NCI-H2081 treated with DMSO at 0.1 percent for 48 hours (cell line): ENCODE measurements at regions not wholly inside any gene's neighbourhood (a gene's known extent, or its start where the extent isn't known, plus 50 kb on each side); places are given as distances from the start of the nearest gene placed in this dataset.

Experiments
- DNase-seq: peaks from one replicate; lab custom pipeline; 2025; lab: John Stamatoyannopoulos, UW

DNA sequence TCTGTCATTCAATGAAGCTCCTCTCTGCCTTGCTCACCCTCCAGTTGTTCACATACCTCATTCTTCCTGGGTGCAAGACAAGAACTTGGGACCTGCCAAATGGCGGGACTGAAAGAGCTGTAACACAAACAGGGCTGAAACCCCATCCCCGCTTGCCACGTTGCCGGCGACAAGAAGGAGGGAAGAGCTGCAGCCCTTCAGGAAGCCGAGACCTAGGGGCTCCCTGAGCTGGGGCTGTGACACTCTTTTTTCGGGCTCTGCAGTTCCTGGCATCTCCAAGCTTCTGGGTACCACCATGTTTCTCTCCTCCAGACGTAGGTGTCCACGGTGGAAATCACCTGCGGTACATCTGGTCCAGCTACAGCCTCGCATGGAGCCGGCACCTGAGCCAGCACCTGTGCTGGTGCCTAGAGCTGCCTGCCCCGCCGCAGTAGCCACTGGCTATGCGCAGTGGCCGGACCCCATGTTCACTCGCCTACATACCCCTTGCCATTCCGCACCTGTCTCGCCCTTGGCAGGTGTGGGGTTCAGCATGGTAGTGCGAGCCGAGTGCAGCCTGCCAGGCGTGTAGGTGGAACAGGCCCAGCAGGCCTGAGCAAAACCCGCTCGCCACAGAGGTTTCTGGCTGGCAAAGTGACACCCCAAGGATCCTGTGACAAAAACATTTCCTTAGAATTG lies 367.0 kb upstream of the NEGR1 start:
- DNase-seq, result no peak

DNA sequence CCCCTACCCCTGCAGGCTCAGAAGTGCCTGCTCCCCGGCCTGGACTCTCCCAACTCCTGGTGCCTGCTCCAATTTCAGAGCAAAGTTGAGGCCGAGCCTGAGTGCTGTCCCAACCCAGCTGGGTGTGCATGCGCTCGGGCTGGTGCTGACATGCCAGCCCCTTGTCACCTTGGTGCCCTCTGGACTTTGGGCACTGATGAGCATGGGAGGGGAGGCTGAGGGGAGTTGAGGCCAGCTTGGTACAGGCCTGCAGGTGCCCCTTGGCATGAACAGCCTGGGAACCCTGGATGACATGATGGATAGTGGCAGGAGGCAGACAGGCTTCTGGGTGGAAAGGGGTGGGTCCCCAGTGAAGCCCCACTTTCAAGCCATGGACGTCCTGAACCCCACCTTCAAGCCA lies 366.1 kb upstream of the NEGR1 start:
- DNase-seq, result no peak

DNA sequence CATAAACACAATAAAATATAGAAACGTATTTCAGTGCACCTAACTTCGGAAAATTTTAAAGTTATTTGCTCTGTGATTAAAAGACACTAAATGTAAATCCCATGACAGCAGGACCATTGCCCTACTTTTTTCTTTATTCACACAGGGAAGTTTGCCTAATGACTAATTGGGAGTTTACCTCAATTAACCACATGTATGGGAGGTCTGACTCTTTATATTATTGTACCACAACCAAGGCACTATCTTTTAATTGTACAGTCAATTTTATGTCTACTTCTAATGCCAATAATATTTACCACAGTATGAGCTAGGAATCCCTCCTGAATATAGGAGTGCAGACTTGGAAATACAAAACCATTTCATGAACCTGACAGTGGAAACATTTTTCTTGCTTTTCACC lies 360.8 kb upstream of the NEGR1 start:
- DNase-seq, result no peak

DNA sequence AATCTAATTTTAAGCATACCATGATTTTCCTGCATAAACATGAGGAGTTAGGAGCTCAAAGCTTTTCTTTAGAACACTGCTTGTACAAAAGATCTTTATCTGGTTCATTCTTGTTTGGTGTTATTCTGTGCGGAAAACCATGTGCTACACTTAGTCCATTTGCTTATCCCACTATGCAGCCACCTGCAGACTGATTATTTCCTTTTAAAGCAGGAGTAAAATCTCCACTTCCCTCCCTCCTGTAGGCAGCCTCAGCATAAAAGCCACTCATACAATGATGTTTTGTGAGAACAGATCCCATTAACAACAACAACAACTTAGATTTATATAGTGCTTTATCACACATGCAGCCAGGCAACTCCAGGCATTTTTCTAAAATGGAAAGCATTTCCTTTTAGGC lies 355.3 kb upstream of the NEGR1 start:
- DNase-seq, result no peak

DNA sequence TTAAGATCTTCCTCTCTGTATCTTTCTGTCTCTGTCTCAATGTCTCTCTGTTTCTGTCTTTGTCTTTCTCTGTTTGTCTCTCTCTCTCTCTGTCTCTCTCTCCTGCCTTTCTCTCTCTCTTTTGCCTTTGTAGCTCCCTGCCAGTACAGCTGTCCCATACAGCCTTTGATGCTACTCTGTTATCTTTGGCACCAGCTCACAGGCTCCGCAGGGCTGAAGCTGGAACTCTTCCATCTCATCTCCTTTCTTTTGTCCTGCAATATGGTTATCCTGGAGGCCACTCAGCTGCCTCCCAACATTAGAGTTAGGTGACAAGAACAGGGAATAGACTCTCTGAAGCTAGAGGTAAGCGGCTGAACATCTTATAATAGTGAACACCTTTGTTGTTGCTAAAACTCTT lies 354.3 kb upstream of the NEGR1 start:
- DNase-seq, result peak; percentile 86

DNA sequence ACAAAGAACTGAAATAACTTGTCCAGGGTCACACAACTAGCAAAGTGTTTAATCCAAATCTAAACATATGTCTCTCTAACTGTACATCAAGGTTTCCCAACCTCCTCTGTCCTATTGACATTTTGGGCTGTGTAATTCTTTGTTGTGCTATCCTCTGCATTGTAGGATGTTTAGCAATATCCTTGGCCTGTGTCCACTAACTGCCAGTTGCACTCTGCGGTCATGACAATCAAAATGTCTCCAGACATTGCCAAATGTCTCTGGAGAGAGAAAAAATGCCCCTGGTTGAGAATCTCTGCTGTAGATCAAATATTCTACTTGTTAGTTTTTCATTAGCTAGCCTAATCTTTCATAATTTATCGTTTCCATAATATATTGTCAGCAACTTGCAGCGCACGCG lies 353.4 kb upstream of the NEGR1 start:
- DNase-seq, result no peak

DNA sequence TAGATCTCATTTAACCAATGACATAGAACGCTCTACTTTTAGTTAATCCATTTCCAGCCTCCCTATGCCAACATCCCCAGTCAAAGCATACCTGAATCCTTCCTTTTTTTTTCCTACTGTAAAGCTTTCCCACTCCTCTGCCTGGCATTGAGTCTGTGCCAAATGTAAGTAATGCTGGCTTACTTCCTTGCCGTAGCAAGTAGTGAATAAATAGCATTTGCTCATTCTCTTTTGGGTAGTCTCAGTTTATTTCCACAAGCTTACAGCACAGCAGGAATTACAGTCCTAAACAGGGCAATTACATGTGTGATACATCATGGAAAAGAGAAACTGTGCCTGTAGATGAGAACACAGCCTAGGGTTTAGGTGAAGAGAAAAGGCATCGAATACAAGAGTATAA lies 352.6 kb upstream of the NEGR1 start:
- DNase-seq, result peak; percentile 18

DNA sequence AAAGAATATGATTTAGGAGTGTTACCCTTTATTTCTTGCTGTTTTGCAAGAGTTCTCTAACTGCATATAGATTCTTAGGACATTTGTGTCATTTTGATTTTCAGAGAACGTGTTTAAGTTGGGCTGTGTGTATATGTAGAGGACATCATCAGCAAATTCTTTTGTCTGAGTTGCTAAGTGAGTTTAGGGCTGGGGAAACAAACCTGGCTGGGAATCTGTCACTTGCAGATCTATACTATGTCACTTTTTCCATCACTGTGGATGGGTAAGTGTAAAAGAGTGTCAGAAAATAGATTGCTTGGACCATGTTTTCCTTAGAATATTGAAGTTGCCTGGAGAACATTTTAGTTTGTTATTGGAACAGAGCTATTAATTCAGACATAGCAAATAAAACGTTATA lies 349.1 kb upstream of the NEGR1 start:
- DNase-seq, result no peak

DNA sequence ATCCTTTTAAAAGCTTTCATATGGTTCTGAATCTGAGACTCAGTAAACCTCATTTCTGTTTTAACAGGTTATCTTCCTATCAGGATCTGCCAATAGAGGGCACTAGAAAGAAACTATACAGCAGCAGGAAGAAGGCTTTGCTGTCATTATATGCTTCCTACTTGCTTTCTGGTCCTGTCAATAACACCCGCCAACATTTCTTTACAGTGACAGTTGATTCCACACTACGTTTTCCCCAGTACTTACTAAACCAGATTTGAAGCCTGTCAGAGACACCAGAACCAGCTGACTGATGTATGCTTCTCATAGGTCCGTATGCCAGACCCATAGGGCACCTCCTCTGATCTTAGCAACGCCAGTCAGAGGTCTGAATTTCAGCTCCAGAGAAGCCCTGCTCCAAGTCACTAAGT lies 341.0 kb upstream of the NEGR1 start:
- DNase-seq, result peak; percentile 23

DNA sequence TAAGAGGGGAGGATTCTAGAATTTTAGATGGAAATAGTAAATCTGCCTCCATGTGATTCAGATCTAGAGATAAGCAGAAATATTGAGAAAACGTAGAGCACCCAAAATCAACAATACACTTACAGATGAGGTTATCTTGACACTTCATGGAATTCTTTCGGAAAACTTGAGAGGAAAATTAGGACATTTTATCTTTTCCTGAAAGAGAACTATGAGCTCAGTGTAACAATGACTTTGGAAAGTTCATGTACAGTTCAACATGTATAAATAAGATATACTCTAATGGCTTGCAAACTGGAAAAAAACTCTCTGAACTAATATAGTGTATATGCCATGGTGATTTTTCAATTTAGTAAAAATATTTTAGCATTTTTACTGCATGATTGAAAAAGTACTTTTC lies 338.1 kb upstream of the NEGR1 start:
- DNase-seq, result no peak

DNA sequence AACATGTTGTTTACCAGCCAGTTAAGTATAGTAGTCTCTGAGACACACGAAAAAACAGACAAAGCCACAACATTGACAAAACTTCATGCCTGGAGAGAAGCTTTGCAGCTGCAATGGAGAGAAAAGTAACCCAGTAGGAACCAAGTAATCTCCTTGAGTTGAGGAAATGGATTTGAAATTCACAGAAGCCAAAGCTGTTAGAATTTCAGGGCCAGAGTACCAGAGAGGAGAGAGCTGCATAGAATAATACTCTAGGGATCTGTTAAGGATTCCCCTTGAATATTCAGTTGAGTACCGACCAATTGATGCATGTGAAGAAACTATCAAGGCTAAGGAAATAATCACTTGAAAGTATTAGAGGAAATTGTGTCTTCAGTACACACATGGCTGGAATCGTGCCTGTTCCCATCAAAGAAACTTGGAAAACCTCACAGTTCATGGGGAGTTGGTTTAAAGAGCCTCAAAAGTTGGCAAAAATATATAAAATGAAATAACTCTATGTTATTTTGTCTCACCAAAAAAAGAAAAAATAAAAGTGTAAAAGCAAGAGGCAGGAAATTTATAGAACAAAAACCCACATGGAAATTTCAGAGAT lies 324.0 kb upstream of the NEGR1 start:
- no peak for DNase-seq

DNA sequence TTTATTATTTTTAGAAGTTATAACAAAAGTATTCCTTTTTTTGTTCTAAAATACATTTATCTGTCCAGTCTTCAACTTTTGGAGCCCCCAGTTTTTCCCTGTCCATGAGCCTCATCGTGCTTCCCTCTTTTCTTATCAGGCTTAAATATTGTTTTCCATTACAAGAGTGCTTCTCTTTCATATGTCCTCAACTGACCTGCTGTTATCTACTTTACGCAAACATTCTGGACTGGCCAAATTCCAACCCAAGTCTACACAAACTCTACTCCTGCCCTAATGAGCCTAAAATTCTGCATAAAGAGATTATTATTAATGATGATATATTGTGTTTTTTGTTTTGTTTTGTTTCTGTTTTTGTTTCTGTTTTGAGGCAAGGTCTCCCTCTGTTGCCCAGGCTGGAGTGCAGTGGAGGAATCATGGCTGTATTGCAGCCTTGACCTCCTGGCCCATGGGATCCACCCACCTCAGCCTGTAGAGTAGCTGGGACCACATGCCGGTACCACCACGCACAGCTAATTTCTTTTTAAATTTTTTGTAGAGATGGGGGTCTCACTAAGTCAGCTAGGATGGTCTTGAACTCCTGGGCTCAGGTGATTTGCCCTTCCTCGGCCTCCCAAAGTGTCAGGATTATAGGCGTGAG lies 318.8 kb upstream of the NEGR1 start:
- no peak for DNase-seq

DNA sequence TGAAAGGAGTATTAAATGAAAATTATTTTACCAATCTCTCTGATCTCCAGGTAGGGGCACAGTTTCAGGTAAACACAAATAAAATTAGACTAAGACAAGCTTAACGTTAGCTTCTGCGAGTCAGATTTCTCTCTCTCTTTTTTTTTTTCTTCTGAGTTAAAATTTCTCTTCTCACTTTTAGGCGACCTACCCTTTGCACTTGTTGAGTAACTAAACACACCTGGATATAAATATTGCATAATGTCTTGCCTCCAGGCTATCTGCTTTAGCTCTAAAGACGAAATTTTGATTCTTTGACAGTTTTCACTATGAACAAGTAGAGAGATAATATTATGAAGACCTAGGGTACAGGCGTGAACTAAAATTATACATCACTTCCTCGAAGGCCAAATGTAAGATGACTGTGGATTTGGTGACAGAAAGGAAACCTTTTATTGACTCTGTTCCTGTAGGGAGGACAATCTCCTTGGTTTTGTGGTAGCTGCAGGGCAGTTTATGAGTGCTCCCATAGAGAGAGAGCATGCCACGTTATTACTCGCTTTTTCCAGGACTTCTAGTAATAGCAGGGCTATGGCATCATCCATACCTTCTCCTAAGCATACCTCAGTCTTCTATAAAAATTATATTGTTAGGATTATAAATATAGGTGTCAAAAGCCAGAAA lies 303.8 kb upstream of the NEGR1 start:
- no peak for DNase-seq

DNA sequence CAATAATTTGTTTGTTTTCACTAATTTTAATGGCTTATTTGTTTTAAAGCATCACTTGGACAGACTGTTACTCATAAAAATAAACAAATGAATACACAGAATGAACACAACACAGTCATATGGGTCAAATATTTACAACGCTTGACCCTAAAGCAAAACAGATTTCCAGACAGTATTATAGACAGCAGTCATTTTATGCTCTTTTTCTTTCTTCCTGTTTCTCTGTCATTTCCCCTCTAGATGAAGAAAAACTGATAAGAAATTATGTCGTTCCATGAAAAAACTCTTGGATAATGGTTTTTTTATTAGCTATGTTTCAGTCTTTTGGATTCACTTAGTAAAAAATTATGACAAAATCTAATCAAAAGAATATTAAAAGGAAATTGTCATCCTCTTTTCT lies 297.3 kb upstream of the NEGR1 start:
- no peak for DNase-seq

DNA sequence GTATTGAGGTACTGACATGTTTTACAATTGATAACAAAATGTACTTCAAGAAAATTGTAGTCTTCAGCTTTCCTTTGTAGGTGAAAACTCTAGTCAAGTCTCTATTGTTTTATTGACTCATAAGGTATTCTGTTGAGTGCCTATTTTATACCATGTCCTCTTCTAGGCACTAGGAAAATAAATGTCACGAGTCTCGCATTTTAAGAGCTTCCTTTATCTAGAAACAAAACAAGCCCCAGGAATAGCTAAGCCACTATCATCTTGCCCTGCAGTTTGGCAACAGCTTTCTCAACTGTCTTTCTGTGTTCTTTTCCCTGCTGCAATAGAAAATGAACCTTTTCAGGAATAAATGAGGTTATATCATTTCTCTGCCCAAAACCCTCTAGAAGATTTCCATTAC lies 288.5 kb upstream of the NEGR1 start:
- no peak for DNase-seq

DNA sequence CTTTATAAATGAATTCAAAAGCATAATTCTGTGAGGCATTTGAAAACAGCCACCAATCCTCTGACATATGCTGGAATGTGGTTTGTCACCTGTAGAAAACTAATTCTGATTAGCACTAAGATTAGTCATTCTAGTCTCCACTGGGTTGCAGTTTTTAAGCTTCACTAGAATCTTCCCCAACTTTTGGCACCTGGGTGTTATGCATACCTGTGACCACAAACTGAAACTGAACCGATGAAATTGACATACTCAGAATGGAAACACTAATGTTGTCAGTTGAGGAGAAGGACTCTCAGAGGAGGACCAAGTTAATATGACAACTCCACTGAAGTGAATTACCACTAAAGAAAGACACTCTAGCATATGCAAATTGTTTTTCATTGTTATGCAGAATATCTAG lies 285.8 kb upstream of the NEGR1 start:
- DNase-seq, result no peak

DNA sequence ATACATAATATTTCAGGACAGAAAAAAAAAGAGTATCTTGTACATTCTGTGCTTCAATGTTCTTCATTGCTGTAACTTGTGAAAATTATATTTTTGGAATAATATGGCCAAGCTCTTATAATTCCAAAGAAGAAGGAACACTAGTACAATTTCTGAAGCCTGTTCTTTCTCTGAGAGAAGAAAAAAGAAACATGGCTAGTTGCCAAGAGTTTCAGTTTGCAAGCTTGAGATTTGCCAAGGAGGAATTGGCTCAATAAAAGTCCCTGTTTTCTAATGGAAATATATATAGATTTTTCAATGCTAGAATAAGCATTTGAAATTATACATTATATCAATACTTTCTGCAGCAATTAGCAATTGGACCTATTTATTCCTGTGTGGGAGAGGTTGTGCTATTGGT lies 285.2 kb upstream of the NEGR1 start:
- no peak for DNase-seq

DNA sequence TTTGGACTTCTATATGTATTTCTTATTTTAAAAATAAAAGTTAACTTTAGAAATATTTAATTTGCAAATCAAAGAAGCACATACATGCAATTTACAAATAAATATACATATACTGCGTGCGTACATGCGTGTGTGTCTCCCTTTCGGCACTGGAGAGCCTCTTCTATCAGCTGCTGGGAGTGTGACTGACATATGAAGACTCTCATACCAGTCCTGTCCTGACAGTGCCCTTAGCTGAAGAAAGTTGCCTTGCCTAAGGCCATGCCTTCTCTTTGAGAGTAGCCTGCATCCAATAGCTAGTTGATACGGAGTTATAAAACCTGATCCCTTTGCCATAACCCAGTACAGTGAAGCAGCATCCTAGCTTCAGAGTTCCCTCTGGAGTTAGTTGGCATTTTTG lies 282.4 kb upstream of the NEGR1 start:
- DNase-seq, result no peak

DNA sequence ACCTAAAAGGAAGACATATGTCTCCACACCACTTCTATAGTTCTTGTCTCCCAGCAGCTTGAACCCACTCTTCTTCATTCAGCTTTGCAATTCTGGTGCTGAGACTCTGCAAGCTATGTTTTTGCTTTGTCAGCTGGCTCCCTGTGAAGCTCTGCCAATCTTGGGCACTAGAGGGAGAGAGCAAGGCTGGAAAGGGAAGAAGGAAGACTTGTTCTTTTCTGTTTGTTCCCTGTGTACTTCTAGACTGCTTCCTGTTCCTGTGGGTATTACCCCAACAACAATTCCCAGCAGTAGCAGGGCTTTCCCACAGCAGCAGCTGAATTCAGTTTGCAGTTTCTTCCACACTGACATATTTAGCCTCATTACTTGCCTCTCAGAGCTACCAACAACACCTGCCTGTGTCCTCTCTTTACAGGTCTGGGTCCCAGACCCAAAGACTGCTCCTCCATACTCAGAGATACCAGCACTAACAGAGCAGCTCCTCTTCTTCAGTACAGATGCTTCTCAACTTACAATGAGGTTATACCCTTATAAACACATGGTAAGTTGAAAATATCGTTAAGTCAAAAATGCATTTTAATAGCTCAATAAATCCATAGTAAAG lies 275.2 kb upstream of the NEGR1 start:
- DNase-seq, result no peak

DNA sequence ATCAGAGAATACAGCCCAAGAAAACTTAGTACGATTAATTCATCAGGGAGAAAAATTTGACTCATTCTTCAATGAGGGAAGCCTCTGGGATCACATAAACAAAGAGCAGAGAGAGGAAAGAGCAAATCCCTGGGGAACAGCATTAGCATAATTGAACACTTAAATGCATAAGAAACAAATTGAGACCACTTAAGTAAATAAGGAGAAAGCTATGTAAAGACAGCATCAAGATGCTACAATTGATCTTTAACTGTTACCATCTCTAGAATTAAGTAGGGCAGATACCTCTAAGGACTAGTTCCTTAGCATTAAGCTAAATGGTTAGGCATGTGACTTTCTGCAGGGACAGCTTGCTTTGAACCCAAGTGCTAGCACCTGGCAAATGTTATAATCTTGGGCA lies 265.1 kb upstream of the NEGR1 start:
- DNase-seq, result no peak

DNA sequence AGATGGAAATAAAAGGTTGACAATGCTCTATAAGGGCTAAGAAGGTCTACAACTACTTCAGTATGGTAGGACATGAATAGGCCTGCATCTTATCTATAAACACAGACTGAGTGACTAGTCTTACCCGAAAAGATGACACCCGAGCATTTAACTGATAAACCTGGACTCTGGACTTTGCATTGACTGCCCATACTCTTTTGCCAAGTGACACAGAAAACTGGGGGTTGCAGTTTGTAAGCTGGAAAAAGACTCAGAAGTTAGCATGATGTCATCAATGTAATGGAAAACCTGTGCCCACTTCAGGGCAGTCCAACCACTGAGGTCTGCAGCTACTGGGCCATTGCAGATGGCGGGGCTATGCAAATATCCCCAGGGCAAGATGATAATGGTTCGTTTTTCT lies 258.3 kb upstream of the NEGR1 start:
- DNase-seq, result no peak

DNA sequence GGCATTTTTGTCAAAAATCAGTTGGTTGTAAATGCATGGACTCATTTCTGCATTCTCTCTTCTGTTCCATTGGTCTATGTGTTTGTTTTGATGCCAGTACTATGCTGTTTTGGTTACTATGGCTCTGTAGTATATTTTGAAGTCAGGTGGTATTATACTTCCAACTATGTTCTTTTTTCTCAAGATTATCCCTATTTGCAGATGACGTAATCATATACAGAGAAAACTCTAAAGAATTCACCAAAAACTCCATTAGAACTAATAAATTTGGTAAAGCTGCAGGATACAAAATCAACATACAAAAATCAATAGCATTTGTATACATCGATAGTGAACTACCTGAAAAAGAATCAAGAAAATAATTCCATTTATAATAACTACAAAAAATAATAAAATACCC lies 253.1 kb upstream of the NEGR1 start:
- DNase-seq, result no peak

DNA sequence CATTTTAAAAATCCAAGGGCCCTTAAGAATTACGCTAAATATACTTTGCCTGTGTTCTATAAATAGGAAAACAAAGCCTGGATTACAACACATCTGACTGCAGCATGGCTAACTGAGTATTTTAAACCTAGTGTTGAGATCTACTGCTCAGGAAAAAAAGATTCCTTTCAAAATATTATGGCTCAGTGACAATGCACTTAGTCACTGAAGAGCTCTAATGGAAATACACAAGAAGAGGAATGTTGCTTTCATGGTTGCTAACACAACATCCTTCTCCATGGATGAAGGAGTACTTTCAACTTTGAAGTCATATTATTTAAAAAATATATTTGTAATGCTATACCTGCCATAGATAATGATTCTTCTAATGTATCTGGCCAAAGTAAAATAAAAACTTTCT lies 248.3 kb upstream of the NEGR1 start:
- no peak for DNase-seq
